IPS DF 19.7 (cell line): ENCODE measurements at regions not wholly inside any gene's neighbourhood (a gene's known extent, or its start where the extent isn't known, plus 50 kb on each side); places are given as distances from the start of the nearest gene placed in this dataset.

Experiments used
- DNase-seq: peaks from one replicate; pipeline ENCODE4 v3.0.0-alpha.2; 2013; ENCODE audit warnings: low read depth, low spot score

- DNase-seq = no peak
These were observed 144.3 kb downstream of the MIS18A start for GRCh38 chr21:32134441-32135130.

- no peak for DNase-seq
These were observed 146.0 kb downstream of the MIS18A start for GRCh38 chr21:32132881-32133280.

- DNase-seq = no peak
These were observed 146.4 kb downstream of the MIS18A start for GRCh38 chr21:32132409-32132808.

- no peak for DNase-seq
These were observed 146.9 kb downstream of the MIS18A start for GRCh38 chr21:32131960-32132359.

- DNase-seq = no peak
These were observed 147.7 kb downstream of the MIS18A start for GRCh38 chr21:32131164-32131563.

GRCh38 chr21:32130031-32130891 lies 148.6 kb downstream of the MIS18A start:
- no peak for DNase-seq

- no peak for DNase-seq
These were observed 151.8 kb downstream of the MIS18A start for GRCh38 chr21:32127081-32127480.

GRCh38 chr21:32122082-32122481 lies 156.8 kb downstream of the MIS18A start:
- no peak for DNase-seq

- DNase-seq = no peak
These were observed 158.6 kb downstream of the MIS18A start for GRCh38 chr21:32120230-32120629.

GRCh38 chr21:32119811-32120210 lies 159.0 kb downstream of the MIS18A start:
- DNase-seq = no peak

- no peak for DNase-seq
These were observed 159.5 kb downstream of the MIS18A start for GRCh38 chr21:32119389-32119788.

GRCh38 chr21:32114419-32115035 lies 164.3 kb downstream of the MIS18A start:
- no peak for DNase-seq

GRCh38 chr21:32113486-32113885 lies 165.4 kb downstream of the MIS18A start:
- DNase-seq = no peak

GRCh38 chr21:32112195-32112594 lies 166.7 kb downstream of the MIS18A start:
- no peak for DNase-seq

- no peak for DNase-seq
These were observed 170.3 kb downstream of the MIS18A start for GRCh38 chr21:32108566-32108965.

GRCh38 chr21:32103361-32103760 lies 175.5 kb downstream of the MIS18A start:
- DNase-seq = no peak

GRCh38 chr21:32102426-32102825 lies 176.4 kb downstream of the MIS18A start:
- no peak for DNase-seq

GRCh38 chr21:32101277-32101676 lies 177.6 kb downstream of the MIS18A start:
- no peak for DNase-seq

GRCh38 chr21:32100423-32100822 lies 178.4 kb downstream of the MIS18A start:
- no peak for DNase-seq

GRCh38 chr21:32099812-32100416 lies 178.9 kb downstream of the MIS18A start:
- no peak for DNase-seq

GRCh38 chr21:32096411-32096810 lies 182.4 kb downstream of the MIS18A start:
- peak; percentile 47 for DNase-seq

- peak; percentile 42 for DNase-seq
These were observed 184.0 kb downstream of the MIS18A start for GRCh38 chr21:32094804-32095203.
